ENCODE measurements at regions not wholly inside any gene's neighbourhood (a gene's known extent, or its start where the extent isn't known, plus 50 kb on each side); places are given as distances from the start of the nearest gene placed in this dataset.

- 41% methylated on average over 1 of the region's 1 CpG for WGBS (ENCODE audit: insufficient coverage, insufficient replicate concordance, low lambda C conversion rate, missing lambda C conversion rate)
- in situ Hi-C loops (cut with MboI), result no loop called here
- H3K36me3 ChIP-seq (ENCODE audit: control insufficient read depth in 2 of 2, insufficient read depth in 2 of 2, low read length in 1 of 2), result no peaks in the 10 kb centered on the region
- ChIA-PET SMC1A (ENCODE audit: uncharacterized antibody, unreplicated experiment) (no interaction called here), CTCF (no interaction called here), POLR2A (no interaction called here), RAD21 (ENCODE audit: unreplicated experiment) (no interaction called here)
- no TSS peak for BruUV-seq (replicated peaks)
- FAIRE-seq (no peak), DNase-seq (ENCODE audit: low read depth, low spot score) (no peak), ATAC-seq (no peak)
- no peaks in the 10 kb centered on the region for H3K79me2 ChIP-seq (ENCODE audit: control insufficient read depth, insufficient read depth, low read length)
- no peak overlapping the region for H3K27ac ChIP-seq (ENCODE audit: control insufficient read depth, insufficient read depth)
- H3K4me1 ChIP-seq (ENCODE audit: control insufficient read depth, insufficient read depth, low read length), result no peaks in the 10 kb centered on the region
- no peaks in the 10 kb centered on the region for H3K9me3 ChIP-seq (replicated peaks; ENCODE audit: control insufficient read depth, insufficient read depth, low read length)
- no peak overlapping the region for H3K9ac ChIP-seq (ENCODE audit: control insufficient read depth, insufficient read depth, low read length)
- H3K27me3 ChIP-seq (replicated peaks in 1 of 2; ENCODE audit: control insufficient read depth in 2 of 2, insufficient read depth in 2 of 2, low read length in 1 of 2), result no peaks in the 10 kb centered on the region
- H3K4me2 ChIP-seq (ENCODE audit: control insufficient read depth, insufficient read depth), result no peak overlapping the region
- intact Hi-C loops (cut with micrococcal nuclease; ENCODE audit: unreplicated experiment), result no loop called here
- H2AFZ ChIP-seq (ENCODE audit: control insufficient read depth, low read depth, low read length), result no peak overlapping the region
- H3K4me3 ChIP-seq, result no peak overlapping the region
- H4K20me1 ChIP-seq (ENCODE audit: control insufficient read depth, insufficient read depth), result no peaks in the 10 kb centered on the region
- TF ChIP-seq KAT2A (conservative IDR thresholded peaks at IDR 0.05; ENCODE audit: control insufficient read depth, low read depth, low read length), result no peak
- TF ChIP-seq ELK1 (IDR thresholded peaks at IDR 0.05; ENCODE audit: low read depth, low read length), result no peak
- TF ChIP-seq E4F1 (IDR thresholded peaks at IDR 0.05; ENCODE audit: borderline replicate concordance, partially characterized antibody), result no peak
- no peak for TF ChIP-seq CREB1 (IDR thresholded peaks at IDR 0.05; ENCODE audit: low read depth)
- no peak for TF ChIP-seq HSF1 (IDR thresholded peaks at IDR 0.05; ENCODE audit: low read depth, low read length)
- no peak for TF ChIP-seq USF1 (IDR thresholded peaks at IDR 0.05; ENCODE audit: borderline replicate concordance, extremely low read length, insufficient read depth, low read depth, low read length)
- TF ChIP-seq RELB (IDR thresholded peaks at IDR 0.05; ENCODE audit: low read depth), result no peak
- no peak for TF ChIP-seq RFX5 (IDR thresholded peaks at IDR 0.05; ENCODE audit: low read depth, low read length)
- TF ChIP-seq ZBTB33 (IDR thresholded peaks at IDR 0.05), result no peak
- no peak for TF ChIP-seq SKIL (IDR thresholded peaks at IDR 0.05; ENCODE audit: low read depth, poor library complexity, severe bottlenecking)
- no peak for TF ChIP-seq FOXM1 (IDR thresholded peaks at IDR 0.05; ENCODE audit: low read depth, low read length)
Measured at GRCh38 chr3:102576651-102577050, 141.8 kb downstream of the ZPLD1 start.
